ENCODE measurements at regions not wholly inside any gene's neighbourhood (a gene's known extent, or its start where the extent isn't known, plus 50 kb on each side); places are given as distances from the start of the nearest gene placed in this dataset.

DNA sequence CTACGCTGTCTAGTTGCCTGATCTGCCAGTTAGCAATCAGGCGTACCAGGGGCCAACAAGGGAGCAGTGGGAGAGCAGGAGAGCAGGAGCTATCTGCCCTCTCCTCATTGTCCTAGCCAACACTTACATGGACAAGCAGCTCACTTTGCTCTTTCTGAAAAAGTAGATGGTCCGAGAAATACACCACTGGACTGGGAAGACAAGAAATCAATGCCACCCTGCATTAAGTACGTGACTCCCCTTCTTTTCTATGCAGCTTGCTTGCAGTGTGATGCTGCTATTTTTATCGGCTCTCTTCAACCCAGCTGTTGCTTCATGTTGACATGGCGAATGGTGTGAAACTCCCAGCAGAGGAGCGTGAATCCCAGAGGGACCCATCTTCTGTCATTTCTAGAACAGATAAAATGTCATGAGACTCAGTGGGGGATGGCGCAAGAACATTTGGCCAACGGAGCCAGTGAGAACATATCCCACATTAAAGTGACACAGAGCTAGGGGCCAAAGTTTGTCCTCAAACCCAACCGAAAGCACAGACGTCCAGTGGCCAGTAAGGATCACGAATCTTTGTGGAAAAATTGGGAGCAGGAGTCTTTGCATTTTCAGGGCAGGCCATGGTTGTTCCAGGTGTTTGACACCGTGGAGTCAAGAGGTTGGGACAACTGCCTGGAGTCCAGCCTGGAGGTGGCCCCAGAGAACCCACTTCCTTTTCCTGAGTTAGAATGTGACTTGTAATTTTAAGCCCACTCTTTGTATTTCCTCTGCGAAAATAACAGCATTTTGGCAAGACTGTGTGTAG lies 53.7 kb upstream of the MEF2A start:
- DNase-seq = no peak

DNA sequence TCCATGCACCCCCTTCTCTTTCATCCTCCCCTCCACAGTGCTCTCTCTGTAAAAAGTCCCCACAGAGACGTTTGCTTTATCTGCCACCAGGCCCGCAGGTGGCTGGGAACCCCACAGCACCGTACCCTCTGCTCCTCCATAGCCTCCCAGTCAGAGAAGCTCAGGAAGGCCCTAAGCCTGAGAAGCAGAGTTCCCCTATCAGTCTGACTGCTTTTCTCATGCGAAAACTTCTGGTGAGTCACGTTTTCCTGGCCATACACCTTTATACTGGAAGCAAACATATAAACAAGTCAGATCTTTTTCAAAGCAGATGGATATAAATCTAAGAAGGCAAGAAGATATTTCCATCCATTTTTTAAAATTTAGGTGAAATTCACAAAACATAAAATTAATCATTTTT lies 51.5 kb upstream of the MEF2A start:
- DNase-seq = no peak
